NCI-H1694 treated with DMSO at 0.1 percent for 48 hours (cell line): ENCODE measurements at regions not wholly inside any gene's neighbourhood (a gene's known extent, or its start where the extent isn't known, plus 50 kb on each side); places are given as distances from the start of the nearest gene placed in this dataset.
"Not testable (repeated sequence)": the region's sequence is repeated elsewhere in the genome, so short reads cannot be mapped to it uniquely, and the experiment has no call there.

Experiments used
- DNase-seq: peaks from one replicate; lab custom pipeline; 2025; lab: John Stamatoyannopoulos, UW

GRCh38 chr6:78505178-78505577, 362.2 kb upstream of the IRAK1BP1 start:
- DNase-seq, result no peak

- DNase-seq, result no peak
These were observed 356.3 kb upstream of the IRAK1BP1 start for GRCh38 chr6:78511009-78511408.

DNA sequence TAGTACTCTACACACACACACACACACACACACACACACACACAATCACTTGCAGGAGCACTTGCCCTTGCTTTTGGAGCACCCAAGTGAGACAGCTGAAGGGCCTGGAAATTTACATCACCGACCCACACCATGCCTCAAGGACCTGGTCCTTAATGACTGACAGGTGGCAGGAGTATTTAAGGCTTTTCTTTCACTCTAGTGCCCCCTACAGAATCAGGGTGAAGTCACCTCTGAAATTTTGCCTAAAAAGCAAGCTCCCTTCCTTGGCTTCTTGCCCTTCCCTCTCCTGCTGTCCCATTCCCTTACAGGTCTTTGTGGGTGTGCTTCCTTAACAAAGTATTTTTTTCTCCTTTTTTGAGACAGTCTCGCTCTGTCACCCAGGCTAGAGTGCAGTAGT, 353.5 kb upstream of the IRAK1BP1 start:
- DNase-seq, result no peak

DNA sequence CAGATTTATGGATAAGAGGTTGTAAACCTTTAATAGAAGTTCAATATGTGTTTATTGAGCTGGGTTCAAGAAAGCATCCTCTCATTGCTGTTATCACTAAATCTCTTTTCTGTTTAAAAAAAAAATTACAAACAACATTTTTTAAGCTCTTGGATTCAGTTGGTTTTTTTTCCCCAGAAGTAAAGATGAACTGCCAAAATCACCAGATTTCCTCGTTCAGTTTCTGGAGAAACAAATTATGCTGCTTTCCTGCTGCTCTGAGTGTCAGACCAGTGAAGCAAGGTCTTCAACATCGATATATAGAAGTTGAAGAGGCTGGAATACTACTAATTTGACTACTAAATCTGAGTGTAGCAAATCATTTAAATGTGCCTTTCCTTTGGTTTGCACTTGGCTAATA, 352.1 kb upstream of the IRAK1BP1 start:
- DNase-seq, result no peak

DNA sequence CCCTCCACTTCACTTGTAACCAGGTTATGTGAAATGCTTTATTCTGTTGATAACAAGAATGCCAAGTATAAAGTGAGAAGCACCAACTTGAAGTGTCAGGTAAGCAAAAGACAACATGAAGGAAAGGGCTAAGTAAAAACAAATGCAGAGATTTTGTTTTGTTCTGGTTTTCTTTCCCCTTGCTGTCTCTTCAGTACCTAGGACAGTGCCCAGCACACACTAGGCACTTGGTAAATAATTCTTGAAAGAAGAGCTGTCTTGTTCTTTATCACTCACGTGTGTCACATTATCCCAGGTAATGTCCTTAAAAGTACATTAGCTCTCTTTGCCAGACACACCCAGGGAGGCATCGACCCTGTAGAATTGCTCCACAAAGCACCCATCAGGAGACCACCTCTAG, 350.0 kb upstream of the IRAK1BP1 start:
- no peak for DNase-seq

GRCh38 chr6:78523622-78524021, 343.7 kb upstream of the IRAK1BP1 start:
- no peak for DNase-seq

GRCh38 chr6:78525976-78526375, 341.4 kb upstream of the IRAK1BP1 start:
- DNase-seq, result no peak

GRCh38 chr6:78526432-78526831, 340.9 kb upstream of the IRAK1BP1 start:
- no peak for DNase-seq

DNA sequence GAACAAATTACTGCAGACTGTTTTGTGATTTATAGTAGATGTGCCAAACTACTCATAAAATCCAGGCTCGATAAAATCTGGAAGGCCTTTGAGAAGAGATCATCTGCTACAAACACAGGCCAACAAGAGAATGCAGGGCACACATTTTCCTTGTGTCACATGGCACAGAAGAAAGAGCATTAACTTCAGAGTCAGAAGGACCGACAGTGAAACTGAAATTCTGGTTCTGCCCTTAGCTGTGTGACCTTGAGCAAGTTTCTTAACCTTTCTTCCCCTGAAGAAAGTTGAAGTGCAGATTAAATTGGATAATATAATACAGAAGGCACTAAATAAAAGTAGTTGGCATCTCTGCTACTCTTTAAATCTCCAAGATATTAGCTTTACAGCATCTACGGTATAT, 338.4 kb upstream of the IRAK1BP1 start:
- no peak for DNase-seq

- no peak for DNase-seq
These were observed 337.1 kb upstream of the IRAK1BP1 start for GRCh38 chr6:78530208-78530607.

DNA sequence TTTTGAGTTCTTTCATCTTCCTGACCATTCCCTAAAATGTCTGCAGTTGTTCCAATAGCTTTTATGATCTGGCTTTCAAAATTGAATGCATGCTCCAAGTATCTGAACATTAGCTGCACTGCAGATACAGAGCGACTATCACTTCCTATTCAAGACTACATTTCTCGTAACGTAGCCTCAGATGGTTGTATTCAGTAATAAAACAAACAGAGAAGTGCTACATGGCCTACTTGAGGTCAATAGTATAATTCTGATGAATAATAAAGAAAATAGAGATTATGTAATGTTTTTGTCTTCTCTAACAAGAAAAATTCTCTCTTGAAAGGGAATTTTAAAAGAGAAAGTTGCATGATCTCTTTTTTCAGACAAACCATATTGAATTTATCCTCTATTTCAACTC, 333.9 kb upstream of the IRAK1BP1 start:
- DNase-seq, result no peak

DNA sequence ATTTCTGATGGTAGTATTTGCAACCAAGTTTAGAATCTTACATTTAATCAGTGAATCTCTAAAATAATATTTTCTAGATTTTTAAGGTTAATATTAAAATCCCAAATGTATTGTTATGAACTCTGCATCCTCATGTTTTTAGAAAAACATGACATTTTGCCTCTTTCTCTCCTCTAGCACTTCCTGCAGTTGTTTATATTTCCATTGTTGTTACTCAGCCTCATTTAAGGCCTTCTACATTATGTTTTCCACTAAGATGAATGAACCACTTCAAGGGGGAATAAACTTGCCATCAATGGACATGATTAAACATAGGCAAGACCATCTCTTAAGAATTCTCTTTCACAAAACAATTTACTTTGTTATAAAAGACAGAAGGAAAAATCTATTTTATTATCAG, 333.5 kb upstream of the IRAK1BP1 start:
- DNase-seq, result no peak

DNA sequence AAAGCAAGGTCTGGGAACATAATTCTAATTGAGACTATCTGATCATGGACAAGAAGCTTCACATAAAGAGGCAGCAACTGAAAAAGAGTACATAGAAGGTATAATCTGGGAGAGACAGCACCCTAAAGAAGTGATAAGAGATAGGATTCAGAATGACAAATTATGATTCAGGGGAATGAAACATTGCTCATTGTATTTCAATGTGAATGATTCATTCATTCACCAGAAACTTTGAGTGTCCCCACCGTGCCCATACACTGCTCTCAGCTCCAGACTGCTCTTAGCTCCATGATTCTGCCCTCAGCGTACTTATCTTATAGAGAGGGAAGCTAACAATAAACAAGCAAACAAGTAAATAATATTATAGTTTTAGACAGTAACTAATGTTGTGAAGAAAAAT, 329.3 kb upstream of the IRAK1BP1 start:
- DNase-seq, result no peak

GRCh38 chr6:78547636-78548035, 319.7 kb upstream of the IRAK1BP1 start:
- not testable (repeated sequence) for DNase-seq

GRCh38 chr6:78551361-78551760, 316.0 kb upstream of the IRAK1BP1 start:
- no peak for DNase-seq

DNA sequence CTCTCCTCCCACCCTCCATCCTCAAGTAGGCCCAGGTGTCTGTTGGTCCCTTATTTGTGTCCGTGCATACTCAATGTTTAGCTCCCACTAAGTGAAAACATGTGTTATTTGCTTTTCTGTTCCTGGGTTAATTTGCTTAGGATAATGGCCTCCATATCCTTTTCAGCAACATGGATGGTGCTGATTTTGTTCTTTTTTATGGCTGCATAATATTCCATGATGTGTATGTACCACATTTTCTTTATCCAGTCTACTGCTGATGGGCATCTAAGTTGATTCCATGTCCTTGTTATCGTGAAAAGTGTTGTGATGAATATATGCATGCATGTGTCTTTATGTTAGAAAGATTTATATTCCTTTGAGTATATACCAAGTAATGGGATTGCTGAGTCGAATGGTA, 314.9 kb upstream of the IRAK1BP1 start:
- no peak for DNase-seq

- DNase-seq, result no peak
These were observed 313.0 kb upstream of the IRAK1BP1 start for GRCh38 chr6:78554341-78554740.

DNA sequence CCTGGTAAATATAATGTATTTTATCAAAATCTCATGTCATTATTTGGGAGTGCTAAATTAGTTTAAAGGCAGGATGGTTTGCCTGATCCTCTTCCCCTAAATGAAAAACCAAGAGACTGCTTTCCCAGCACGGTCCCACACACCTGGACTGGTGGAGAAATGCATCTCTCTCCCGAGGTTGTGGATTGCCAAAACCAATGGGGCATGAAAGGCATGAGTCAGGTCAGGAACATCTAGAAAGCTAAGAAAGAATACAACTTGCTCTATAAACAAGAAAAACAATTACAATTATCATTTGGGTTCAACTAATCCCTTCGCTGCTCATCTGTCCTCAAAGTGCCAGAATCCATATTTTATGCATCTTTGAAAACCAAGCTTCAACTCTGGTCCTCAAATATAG, 308.3 kb upstream of the IRAK1BP1 start:
- no peak for DNase-seq

GRCh38 chr6:78561015-78561414, 306.3 kb upstream of the IRAK1BP1 start:
- DNase-seq, result no peak

DNA sequence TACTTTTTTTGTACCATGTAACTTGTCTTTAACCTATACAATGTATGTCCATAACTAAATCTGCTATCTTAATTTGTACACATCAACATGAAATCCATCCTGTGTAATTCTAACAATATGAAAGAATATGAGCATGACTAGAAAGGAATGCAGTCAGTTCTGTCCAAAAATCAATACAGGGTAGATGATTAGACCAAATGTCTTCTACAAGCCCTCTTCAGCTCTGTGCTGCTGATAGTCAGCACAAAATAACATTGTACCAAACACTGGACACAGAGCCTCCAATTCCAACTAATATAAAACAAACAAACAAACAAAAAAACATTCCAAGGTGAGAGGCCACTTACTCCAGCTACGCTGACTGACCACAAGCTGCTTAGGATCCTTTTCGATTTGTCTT, 301.4 kb upstream of the IRAK1BP1 start:
- no peak for DNase-seq

DNA sequence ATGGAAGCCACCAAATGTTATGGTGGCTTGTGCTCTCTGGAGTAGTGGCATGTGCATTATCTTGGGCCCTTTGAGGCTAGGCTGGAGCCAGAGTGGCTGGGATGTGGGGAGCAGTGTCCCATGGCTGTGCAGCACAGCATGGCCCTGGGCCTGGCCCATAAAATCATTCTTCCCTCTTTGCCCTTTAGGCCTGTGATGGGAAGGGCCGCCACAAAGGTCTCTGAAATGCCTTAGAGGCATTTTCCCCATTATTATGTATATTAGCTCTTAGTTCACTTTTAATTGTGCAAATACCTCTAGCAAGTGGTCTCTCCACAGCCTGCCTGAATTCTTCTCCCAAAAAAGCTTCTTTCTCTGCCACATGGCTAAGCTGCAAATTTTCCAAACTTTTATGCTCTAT, 297.3 kb upstream of the IRAK1BP1 start:
- DNase-seq, result no peak

DNA sequence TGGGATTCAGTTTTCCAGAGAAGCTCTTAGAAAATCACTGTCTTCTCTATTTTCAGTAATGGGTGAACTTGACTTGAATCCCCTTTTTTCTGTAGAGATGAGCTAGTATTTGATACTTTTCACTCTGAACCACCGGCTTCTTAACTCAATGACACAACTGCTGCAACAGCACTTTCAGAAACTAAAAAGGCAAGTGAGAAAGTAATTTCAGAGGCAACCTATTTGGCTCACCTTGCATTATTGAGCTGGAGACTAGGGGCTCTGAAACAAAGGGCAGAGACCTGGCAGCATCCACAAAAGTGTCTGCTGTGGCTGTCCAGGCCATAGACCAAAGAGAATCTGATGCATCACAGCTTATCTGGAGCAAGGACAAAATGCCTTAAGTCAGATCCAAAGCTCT, 289.8 kb upstream of the IRAK1BP1 start:
- DNase-seq, result no peak

- no peak for DNase-seq
These were observed 288.9 kb upstream of the IRAK1BP1 start for GRCh38 chr6:78578430-78578829.

GRCh38 chr6:78580923-78581322, 286.4 kb upstream of the IRAK1BP1 start:
- DNase-seq, result no peak

DNA sequence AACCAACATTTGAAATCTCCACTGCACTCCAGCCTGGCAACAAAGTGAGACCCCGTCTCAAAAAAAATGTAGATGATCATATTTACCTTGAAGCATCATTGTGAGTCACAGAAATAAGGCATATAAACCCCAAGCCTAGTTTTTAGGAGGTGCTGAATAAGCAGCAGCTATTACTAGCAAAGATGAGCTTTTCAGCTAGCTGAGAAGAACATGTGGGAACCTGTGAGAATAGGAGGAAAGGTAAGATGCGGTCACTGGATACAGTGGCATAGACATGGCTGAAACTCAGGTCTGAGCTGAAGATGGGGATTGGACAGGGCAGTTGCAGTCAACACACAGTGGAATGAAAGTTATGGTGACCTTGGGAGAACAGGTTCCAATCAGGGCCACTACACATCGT, 284.3 kb upstream of the IRAK1BP1 start:
- no peak for DNase-seq
